ENCODE measurements at regions not wholly inside any gene's neighbourhood (a gene's known extent, or its start where the extent isn't known, plus 50 kb on each side); places are given as distances from the start of the nearest gene placed in this dataset.

DNA sequence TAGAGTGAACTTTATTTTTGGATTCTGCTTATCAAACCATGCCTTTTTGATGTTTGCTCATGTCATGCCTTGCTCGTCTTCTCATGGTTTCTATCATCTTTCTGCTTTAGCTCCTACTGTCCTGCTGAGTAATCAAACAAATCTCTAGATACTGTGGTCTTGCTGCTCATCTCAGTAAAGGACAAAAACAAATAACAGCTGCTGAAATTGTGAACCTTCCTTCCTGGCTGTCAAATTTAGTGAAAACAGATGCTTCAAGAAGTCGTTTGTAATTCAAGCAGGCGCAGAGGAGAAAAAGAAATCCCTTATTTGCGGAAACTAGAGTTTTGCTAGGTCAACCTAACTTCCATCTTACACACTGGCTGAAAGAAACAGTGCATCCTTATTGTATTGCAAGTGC lies 616.1 kb upstream of the ALCAM start:
- TF ChIP-seq, protein P1, sequence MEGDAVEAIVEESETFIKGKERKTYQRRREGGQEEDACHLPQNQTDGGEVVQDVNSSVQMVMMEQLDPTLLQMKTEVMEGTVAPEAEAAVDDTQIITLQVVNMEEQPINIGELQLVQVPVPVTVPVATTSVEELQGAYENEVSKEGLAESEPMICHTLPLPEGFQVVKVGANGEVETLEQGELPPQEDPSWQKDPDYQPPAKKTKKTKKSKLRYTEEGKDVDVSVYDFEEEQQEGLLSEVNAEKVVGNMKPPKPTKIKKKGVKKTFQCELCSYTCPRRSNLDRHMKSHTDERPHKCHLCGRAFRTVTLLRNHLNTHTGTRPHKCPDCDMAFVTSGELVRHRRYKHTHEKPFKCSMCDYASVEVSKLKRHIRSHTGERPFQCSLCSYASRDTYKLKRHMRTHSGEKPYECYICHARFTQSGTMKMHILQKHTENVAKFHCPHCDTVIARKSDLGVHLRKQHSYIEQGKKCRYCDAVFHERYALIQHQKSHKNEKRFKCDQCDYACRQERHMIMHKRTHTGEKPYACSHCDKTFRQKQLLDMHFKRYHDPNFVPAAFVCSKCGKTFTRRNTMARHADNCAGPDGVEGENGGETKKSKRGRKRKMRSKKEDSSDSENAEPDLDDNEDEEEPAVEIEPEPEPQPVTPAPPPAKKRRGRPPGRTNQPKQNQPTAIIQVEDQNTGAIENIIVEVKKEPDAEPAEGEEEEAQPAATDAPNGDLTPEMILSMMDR (IDR thresholded peaks at IDR 0.05), result no peak
- TF ChIP-seq ZFX (IDR thresholded peaks at IDR 0.05; ENCODE audit: borderline replicate concordance), result no peak

Data from 22Rv1 (cell line).